ENCODE measurements at regions not wholly inside any gene's neighbourhood (a gene's known extent, or its start where the extent isn't known, plus 50 kb on each side); places are given as distances from the start of the nearest gene placed in this dataset.

- no peaks in the 10 kb centered on the region for H3K27me3 ChIP-seq (replicated peaks; ENCODE audit: insufficient read depth)
- intact Hi-C loops (cut with DNase I), result no loop called here
- H3K9me3 ChIP-seq, result no peaks in the 10 kb centered on the region
- H3K4me3 ChIP-seq, result no peak overlapping the region
- H3K36me3 ChIP-seq, result no peaks in the 10 kb centered on the region
- TF ChIP-seq CTCF (IDR thresholded peaks at IDR 0.05), result no peak
- TF ChIP-seq POLR2A (IDR thresholded peaks at IDR 0.05), result no peak
- no peak for TF ChIP-seq POLR2AphosphoS5 (IDR thresholded peaks at IDR 0.05)
- WGBS, result 52% methylated on average over 2 of the region's 2 CpGs
- no peak overlapping the region for H3K27ac ChIP-seq
- H3K4me1 ChIP-seq (replicated peaks), result no peaks in the 10 kb centered on the region
- DNase-seq (ENCODE audit: low spot score), result no peak
Observed at GRCh38 chr12:41724216-41724615, 420.5 kb downstream of the GXYLT1 start.

- H3K4me3 ChIP-seq, result no peak overlapping the region
- TF ChIP-seq CTCF (IDR thresholded peaks at IDR 0.05), result no peak
- TF ChIP-seq POLR2AphosphoS5 (IDR thresholded peaks at IDR 0.05), result no peak
- no peak for TF ChIP-seq POLR2A (IDR thresholded peaks at IDR 0.05)
- no peaks in the 10 kb centered on the region for H3K9me3 ChIP-seq
- H3K36me3 ChIP-seq, result no peaks in the 10 kb centered on the region
- H3K4me1 ChIP-seq (replicated peaks), result no peaks in the 10 kb centered on the region
- H3K27ac ChIP-seq, result no peak overlapping the region
- WGBS, result 84% methylated on average over 3 of the region's 3 CpGs
- intact Hi-C loops (cut with DNase I), result no loop called here
- DNase-seq (ENCODE audit: low spot score), result no peak
- no peaks in the 10 kb centered on the region for H3K27me3 ChIP-seq (replicated peaks; ENCODE audit: insufficient read depth)
Observed at GRCh38 chr12:41719214-41719613, 425.5 kb downstream of the GXYLT1 start.

- no peaks in the 10 kb centered on the region for H3K36me3 ChIP-seq
- H3K4me3 ChIP-seq, result no peak overlapping the region
- no peak for TF ChIP-seq CTCF (IDR thresholded peaks at IDR 0.05)
- no peak for TF ChIP-seq POLR2A (IDR thresholded peaks at IDR 0.05)
- no peak for TF ChIP-seq POLR2AphosphoS5 (IDR thresholded peaks at IDR 0.05)
- no peak for DNase-seq (ENCODE audit: low spot score)
- no peak overlapping the region for H3K27ac ChIP-seq
- intact Hi-C loops (cut with DNase I), result no loop called here
- H3K4me1 ChIP-seq (replicated peaks), result no peaks in the 10 kb centered on the region
- no peaks in the 10 kb centered on the region for H3K9me3 ChIP-seq
- 84% methylated on average over 3 of the region's 3 CpGs for WGBS
- H3K27me3 ChIP-seq (replicated peaks; ENCODE audit: insufficient read depth), result no peaks in the 10 kb centered on the region
Observed at GRCh38 chr12:41715256-41715655, 429.4 kb downstream of the GXYLT1 start.

GRCh38 chr12:41709463-41710285, 435.0 kb downstream of the GXYLT1 start:
- intact Hi-C loops (cut with DNase I), result no loop called here
- H3K36me3 ChIP-seq, result no peaks in the 10 kb centered on the region
- no peak overlapping the region for H3K4me3 ChIP-seq
- no peaks in the 10 kb centered on the region for H3K4me1 ChIP-seq (replicated peaks)
- DNase-seq (ENCODE audit: low spot score), result no peak
- TF ChIP-seq POLR2A (IDR thresholded peaks at IDR 0.05), result no peak
- no peak for TF ChIP-seq CTCF (IDR thresholded peaks at IDR 0.05)
- no peak for TF ChIP-seq POLR2AphosphoS5 (IDR thresholded peaks at IDR 0.05)
- no peaks in the 10 kb centered on the region for H3K27me3 ChIP-seq (replicated peaks; ENCODE audit: insufficient read depth)
- no peaks in the 10 kb centered on the region for H3K9me3 ChIP-seq
- WGBS, result 23% methylated on average over 5 of the region's 5 CpGs
- H3K27ac ChIP-seq, result no peak overlapping the region

GRCh38 chr12:41709012-41709411, 435.7 kb downstream of the GXYLT1 start:
- intact Hi-C loops (cut with DNase I), result no loop called here
- Histone ChIP-seq H3K4me3 (no peak overlapping the region), H3K27me3 (replicated peaks; ENCODE audit: insufficient read depth) (no peaks in the 10 kb centered on the region), H3K27ac (no peak overlapping the region), H3K36me3 (no peaks in the 10 kb centered on the region), H3K4me1 (replicated peaks) (no peaks in the 10 kb centered on the region), H3K9me3 (no peaks in the 10 kb centered on the region)
- DNase-seq (ENCODE audit: low spot score), result no peak
- TF ChIP-seq POLR2A (IDR thresholded peaks at IDR 0.05) (no peak), POLR2AphosphoS5 (IDR thresholded peaks at IDR 0.05) (no peak), CTCF (IDR thresholded peaks at IDR 0.05) (no peak)
- WGBS, result 70% methylated on average over 3 of the region's 3 CpGs
